H1 (cell line): ENCODE measurements at regions not wholly inside any gene's neighbourhood (a gene's known extent, or its start where the extent isn't known, plus 50 kb on each side); places are given as distances from the start of the nearest gene placed in this dataset.

Experiments
- BACH1 ChIP-seq: IDR thresholded peaks from 2 replicates; pipeline ENCODE4 v1.6.1; 2012; ENCODE audit warnings: low read length, improper control_type of control experiment
- CHD2 ChIP-seq: IDR thresholded peaks from 2 replicates; pipeline ENCODE4 v1.6.1; 2012; ENCODE audit warnings: low read length, improper control_type of control experiment
- CHD7 ChIP-seq: fragments of 300-600 bp; sonication (generic); IDR thresholded peaks from 2 replicates; pipeline ENCODE4 v1.7.1; 2012; ENCODE audit warnings: low read length, moderate library complexity, mild to moderate bottlenecking, inconsistent platforms; ENCODE audit not compliant: insufficient replicate concordance
- EGR1 ChIP-seq: IDR thresholded peaks from 2 replicates; pipeline ENCODE4 v1.6.1; 2011; ENCODE audit warnings: low read depth, low read length, borderline replicate concordance
- EP300 ChIP-seq, 2 experiments: IDR thresholded peaks; 1 replicate in 1 of 2; 2 replicates in 1 of 2; pipeline ENCODE4 v1.6.1; 2011 to 2012; ENCODE audit warnings: low read depth in 2 of 2, low read length in 2 of 2, mild to moderate bottlenecking in 2 of 2, borderline replicate concordance in 1 of 2, inconsistent platforms in 1 of 2, moderate library complexity in 1 of 2
- SRF ChIP-seq: IDR thresholded peaks from 2 replicates; pipeline ENCODE4 v1.6.1; 2011; ENCODE audit warnings: mild to moderate bottlenecking, low read depth, low read length, moderate library complexity
- ZNF274 ChIP-seq: IDR thresholded peaks from 2 replicates; pipeline ENCODE4 v1.7.0; 2012; ENCODE audit warnings: low read length, borderline replicate concordance; ENCODE audit errors: extremely low read depth

GRCh38 chrX:150074175-150074574 lies 135.9 kb upstream of the EOLA2 start (continued):
- TF ChIP-seq SRF: no peak
- no peak for TF ChIP-seq BACH1
- no peak for TF ChIP-seq ZNF274
- TF ChIP-seq EGR1: no peak
- TF ChIP-seq EP300 (IDR thresholded peaks at IDR 0.05; ENCODE audit: borderline replicate concordance in 1 of 2, low read depth in 2 of 2, low read length in 2 of 2): no peak
- TF ChIP-seq CHD7: no peak
- TF ChIP-seq CHD2: no peak
- TF ChIP-seq, all 59 proteins: peak for 0
